Fibroblast of lung (primary cell): ENCODE measurements at regions not wholly inside any gene's neighbourhood (a gene's known extent, or its start where the extent isn't known, plus 50 kb on each side); places are given as distances from the start of the nearest gene placed in this dataset.

Experiments used
- EZH2 ChIP-seq: IDR thresholded peaks from 2 replicates; pipeline ENCODE4 v1.5.1; 2012; ENCODE audit warnings: low read length, control low read depth, mild to moderate bottlenecking; ENCODE audit errors: missing control alignments
- TF ChIP-seq, protein P1 (sequence below), 2 donors: IDR thresholded peaks in 1 of 2; conservative IDR thresholded peaks in 1 of 2; 1 replicate in 1 of 2; 2 replicates in 1 of 2; pipeline ENCODE4 v1.5.1; 2011 to 2012; ENCODE audit warnings: low read length in 2 of 2, control low read depth in 1 of 2, inconsistent platforms in 1 of 2, low read depth in 1 of 2, mild to moderate bottlenecking in 1 of 2

DNA sequence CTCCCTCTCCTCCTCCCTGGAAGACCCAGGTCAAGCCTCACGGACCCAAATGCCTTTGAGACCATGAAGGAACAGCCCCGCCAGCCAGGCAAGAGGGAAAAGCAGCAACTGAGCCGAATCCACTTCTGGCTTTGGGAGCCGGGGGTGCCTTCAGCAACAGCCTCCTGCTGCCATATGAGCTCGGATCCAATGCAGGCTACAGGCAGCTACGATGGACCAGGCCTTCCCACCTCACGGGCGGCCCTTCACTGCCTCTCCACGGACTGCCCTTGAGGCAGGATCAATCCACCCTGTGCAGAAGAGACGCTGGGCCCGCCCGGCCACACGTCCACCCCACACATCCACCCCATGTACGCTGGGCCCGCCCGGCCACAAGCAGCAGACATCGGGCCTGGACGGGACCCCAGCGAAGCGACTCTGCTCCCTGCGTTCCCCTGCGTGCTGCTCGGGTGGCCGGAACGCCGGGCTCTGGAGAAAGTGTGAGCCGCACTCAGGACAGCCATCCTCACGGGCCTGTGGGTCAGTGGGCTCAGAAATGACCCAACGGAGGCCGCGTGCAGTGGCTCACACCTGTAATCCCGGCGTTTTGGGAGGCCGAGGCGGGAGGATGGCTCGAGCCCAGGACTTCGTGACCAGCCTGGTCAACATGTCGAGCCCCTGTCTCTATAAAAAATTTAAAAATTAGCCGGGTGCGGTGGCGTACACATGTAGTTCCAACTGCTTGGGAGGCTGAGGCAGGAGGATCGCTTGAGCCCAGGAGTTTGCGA, 82.0 kb downstream of the FOXL3 start:
- no peak for TF ChIP-seq EZH2
- TF ChIP-seq, protein P1, sequence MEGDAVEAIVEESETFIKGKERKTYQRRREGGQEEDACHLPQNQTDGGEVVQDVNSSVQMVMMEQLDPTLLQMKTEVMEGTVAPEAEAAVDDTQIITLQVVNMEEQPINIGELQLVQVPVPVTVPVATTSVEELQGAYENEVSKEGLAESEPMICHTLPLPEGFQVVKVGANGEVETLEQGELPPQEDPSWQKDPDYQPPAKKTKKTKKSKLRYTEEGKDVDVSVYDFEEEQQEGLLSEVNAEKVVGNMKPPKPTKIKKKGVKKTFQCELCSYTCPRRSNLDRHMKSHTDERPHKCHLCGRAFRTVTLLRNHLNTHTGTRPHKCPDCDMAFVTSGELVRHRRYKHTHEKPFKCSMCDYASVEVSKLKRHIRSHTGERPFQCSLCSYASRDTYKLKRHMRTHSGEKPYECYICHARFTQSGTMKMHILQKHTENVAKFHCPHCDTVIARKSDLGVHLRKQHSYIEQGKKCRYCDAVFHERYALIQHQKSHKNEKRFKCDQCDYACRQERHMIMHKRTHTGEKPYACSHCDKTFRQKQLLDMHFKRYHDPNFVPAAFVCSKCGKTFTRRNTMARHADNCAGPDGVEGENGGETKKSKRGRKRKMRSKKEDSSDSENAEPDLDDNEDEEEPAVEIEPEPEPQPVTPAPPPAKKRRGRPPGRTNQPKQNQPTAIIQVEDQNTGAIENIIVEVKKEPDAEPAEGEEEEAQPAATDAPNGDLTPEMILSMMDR (conservative IDR thresholded peaks at IDR 0.05 in 1 of 2, IDR thresholded peaks at IDR 0.05 in 1 of 2; ENCODE audit: low read depth in 1 of 2, low read length in 2 of 2): no peak
